Left renal pelvis (tissue), 4 donors: ENCODE measurements at regions not wholly inside any gene's neighbourhood (a gene's known extent, or its start where the extent isn't known, plus 50 kb on each side); places are given as distances from the start of the nearest gene placed in this dataset.

ENCODE experiments used
- DNase-seq, 4 donors: peaks; one replicate each; pipeline ENCODE4 v3.0.0-alpha.2; 2013; ENCODE audit warnings: low read depth in 4 of 4, low spot score in 3 of 4

- DNase-seq: no peak
Observed at GRCh38 chr13:47397739-47398138, 500.9 kb upstream of the HTR2A start.

- no peak for DNase-seq
Observed at GRCh38 chr13:47396915-47397314, 500.1 kb upstream of the HTR2A start.

- DNase-seq: no peak
Observed at GRCh38 chr13:47374741-47375140, 477.9 kb upstream of the HTR2A start.

- DNase-seq: no peak
Observed at GRCh38 chr13:47372751-47373150, 475.9 kb upstream of the HTR2A start.

- no peak for DNase-seq
Observed at GRCh38 chr13:47351798-47352197, 454.9 kb upstream of the HTR2A start.

DNA sequence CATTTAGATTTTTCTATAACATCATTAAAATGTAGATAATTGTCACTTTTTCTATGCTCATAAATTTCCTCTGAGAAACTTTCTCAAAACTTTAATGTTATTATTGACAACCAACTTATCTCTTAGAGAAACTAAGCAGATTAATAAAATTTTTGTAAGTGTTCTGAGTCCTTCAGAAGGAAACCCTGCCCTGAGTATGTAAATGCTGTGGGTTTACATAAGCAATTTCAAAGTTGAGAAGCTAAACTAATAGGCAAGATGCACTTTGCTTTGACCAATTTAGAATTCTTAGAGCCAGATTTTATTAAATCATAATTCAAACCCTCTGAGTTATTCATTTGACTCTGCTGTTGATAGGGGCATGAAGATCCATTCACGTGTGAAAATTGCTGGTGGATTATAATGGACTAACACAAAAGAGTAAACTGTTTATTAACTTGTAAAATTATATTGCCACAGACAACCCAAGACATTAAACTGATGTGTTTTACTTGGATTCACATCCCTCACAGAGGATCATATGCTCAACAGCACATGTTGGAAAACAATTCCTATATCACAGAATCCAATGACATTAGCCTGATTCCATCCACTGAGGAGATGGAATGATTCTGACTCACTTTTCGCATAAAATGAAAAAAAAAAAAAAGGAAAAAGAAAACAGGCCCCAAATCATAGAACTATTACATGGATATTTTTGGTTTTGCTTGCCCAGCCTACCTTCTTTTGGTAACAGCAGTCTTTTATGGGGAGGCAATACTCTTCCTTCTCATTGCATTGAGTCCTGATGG is 453.7 kb upstream of the HTR2A start:
- no peak for DNase-seq

- DNase-seq: no peak
Observed at GRCh38 chr13:47349211-47349610, 452.4 kb upstream of the HTR2A start.

DNA sequence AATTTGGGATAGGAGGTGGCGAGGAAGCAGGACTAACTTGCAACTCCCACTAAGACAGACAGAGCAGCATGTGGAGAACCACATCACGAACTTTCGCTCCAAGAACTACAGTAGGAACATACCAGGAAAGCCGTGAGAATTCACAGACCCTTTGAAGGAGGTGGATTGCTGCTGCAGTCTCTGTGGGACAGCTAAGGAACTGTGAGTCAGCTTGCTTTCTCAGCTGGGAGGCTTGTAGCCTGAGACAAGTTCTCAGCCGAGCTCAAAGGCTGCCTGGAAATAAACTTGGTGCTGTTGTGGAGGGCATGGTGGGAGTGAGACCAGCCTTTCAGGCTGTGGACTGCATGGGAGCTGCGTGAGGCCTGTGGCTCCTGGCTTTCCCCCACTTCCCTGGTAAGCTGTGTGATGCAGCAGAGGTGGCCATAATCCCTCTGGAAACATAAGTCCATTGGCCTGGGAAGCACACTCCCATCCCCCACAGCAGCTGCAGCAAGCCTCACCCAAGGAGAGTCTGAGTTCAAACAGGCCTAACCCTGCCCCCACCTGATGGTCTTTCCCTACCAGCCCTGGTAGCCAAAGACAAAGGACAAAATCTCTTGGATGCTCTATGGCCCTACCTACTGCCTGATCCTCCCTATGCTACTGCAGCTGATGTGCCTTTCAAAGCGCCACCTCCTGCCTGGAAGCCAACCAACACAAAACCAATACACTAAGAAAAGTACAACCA is 441.1 kb upstream of the HTR2A start:
- no peak for DNase-seq

DNA sequence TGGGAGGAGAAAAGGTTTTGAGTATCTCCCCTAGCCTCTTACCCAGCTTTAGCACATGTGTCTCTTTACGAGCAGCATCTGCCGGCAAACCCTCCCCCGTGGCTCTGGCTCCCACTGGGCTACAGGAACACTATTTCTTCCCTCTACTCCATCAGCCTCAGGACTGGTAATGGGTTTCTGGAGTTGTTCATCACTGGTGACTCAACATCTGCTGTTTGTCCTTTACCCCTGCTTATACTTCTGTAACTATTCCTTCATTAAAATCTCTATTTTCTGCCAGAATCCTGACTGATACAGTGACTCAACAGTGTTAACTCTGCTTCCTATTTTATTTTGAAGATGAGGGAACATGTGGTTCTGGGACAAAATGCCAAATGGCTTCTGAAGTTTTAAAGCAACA is 437.3 kb upstream of the HTR2A start:
- DNase-seq: no peak

GRCh38 chr13:47332149-47332548 is 435.3 kb upstream of the HTR2A start:
- no peak for DNase-seq

GRCh38 chr13:47330031-47330430 is 433.2 kb upstream of the HTR2A start:
- no peak for DNase-seq

- no peak for DNase-seq
Observed at GRCh38 chr13:47327861-47328260, 431.0 kb upstream of the HTR2A start.

GRCh38 chr13:47326061-47326460 is 429.2 kb upstream of the HTR2A start:
- DNase-seq: no peak

DNA sequence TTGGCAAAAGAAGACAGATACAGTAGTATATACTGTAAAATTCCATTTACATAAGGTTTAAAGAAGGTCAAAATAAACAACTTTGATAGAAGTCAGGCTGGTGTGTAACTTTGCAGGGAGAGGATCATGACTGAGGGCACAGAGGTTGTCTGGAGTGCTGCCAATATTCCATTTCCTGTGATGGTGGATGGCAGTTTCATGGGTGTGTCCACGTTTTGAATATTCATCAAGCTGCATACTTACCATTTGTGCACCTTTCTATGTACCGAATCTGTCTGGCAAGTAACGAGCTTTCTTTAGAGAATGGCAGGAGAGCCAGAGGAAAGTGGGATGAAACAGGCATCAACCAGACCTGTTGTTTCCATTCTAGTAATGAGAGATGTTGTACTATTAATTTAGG is 420.5 kb upstream of the HTR2A start:
- DNase-seq: no peak

- DNase-seq: no peak
Observed at GRCh38 chr13:47310401-47310800, 413.5 kb upstream of the HTR2A start.

GRCh38 chr13:47306991-47307390 is 410.1 kb upstream of the HTR2A start:
- no peak for DNase-seq

GRCh38 chr13:47303626-47304025 is 406.8 kb upstream of the HTR2A start:
- DNase-seq: no peak

GRCh38 chr13:47299304-47299703 is 402.5 kb upstream of the HTR2A start:
- no peak for DNase-seq

DNA sequence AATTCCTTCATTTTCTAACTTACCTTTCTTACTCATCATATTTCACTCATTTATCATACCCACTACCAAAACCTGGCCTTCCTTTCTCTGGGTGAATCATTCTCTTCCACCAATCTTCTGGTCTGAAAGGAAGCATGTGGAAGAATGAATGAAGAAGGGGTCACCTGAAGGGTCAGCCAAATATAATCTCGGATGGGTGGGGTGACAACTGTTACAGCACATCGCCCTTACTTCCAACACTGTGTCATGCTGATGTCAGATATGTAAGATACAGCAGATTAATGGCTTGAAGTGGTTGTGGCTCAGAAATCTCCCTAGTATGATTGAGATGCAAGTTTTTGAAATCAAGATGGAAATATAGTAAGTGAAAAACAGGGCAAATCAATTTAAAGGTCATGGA is 401.7 kb upstream of the HTR2A start:
- no peak for DNase-seq

GRCh38 chr13:47294691-47295090 is 397.8 kb upstream of the HTR2A start:
- no peak for DNase-seq

GRCh38 chr13:47291107-47291656 is 394.3 kb upstream of the HTR2A start:
- DNase-seq: no peak

GRCh38 chr13:47289567-47289966 is 392.7 kb upstream of the HTR2A start:
- no peak for DNase-seq
